Tibial nerve (tissue), 4 donors: ENCODE measurements at regions not wholly inside any gene's neighbourhood (a gene's known extent, or its start where the extent isn't known, plus 50 kb on each side); places are given as distances from the start of the nearest gene placed in this dataset.

Source experiments
- EP300 ChIP-seq, 2 donors: sonication (generic); formaldehyde crosslinking; IDR thresholded peaks; one replicate each; pipeline ENCODE4 v1.6.1; 2017; ENCODE audit warnings: antibody characterized with exemption in 2 of 2, mild to moderate bottlenecking in 1 of 2
- POLR2A ChIP-seq, 2 donors: fragments of 450-650 bp; IDR thresholded peaks; one replicate each; pipeline ENCODE4 v1.6.1; 2017; ENCODE audit warnings: antibody characterized with exemption in 2 of 2, mild to moderate bottlenecking in 2 of 2, moderate library complexity in 2 of 2
- TF ChIP-seq, protein P1 (sequence below), 5 experiments: fragments of 200-600 bp in 3 of 5; fragments of 450-650 bp in 2 of 5; sonication (generic) in 3 of 5; IDR thresholded peaks; one replicate each; pipeline ENCODE4 v1.5.1; 2016 to 2019; ENCODE audit warnings: antibody characterized with exemption in 5 of 5, mild to moderate bottlenecking in 3 of 5, moderate library complexity in 2 of 5

DNA sequence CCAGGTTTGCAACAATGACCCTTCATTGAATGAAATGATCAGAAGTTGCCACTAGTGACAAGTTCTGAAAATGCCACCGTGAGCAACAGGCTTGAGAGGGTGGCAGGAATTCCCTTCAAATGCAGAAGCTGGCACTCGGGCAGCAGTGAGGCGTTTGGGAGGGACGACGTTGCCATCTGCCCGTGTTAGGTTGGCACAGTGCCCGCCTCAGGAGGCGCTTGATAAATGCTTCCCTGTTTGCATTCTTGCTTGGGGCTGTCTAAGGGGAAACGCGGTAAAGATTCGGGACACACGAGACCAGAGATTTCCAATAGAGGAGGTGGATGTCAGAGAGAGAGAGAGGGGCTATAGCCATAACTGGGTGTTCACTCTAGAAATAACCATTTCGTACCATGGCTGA is 101.9 kb downstream of the TEX29 start:
- TF ChIP-seq, protein P1, sequence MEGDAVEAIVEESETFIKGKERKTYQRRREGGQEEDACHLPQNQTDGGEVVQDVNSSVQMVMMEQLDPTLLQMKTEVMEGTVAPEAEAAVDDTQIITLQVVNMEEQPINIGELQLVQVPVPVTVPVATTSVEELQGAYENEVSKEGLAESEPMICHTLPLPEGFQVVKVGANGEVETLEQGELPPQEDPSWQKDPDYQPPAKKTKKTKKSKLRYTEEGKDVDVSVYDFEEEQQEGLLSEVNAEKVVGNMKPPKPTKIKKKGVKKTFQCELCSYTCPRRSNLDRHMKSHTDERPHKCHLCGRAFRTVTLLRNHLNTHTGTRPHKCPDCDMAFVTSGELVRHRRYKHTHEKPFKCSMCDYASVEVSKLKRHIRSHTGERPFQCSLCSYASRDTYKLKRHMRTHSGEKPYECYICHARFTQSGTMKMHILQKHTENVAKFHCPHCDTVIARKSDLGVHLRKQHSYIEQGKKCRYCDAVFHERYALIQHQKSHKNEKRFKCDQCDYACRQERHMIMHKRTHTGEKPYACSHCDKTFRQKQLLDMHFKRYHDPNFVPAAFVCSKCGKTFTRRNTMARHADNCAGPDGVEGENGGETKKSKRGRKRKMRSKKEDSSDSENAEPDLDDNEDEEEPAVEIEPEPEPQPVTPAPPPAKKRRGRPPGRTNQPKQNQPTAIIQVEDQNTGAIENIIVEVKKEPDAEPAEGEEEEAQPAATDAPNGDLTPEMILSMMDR (IDR thresholded peaks at IDR 0.05) = no peak
- no peak for TF ChIP-seq EP300 (IDR thresholded peaks at IDR 0.05)
- no peak for TF ChIP-seq POLR2A (IDR thresholded peaks at IDR 0.05)
